B cell (primary cell): ENCODE measurements at regions not wholly inside any gene's neighbourhood (a gene's known extent, or its start where the extent isn't known, plus 50 kb on each side); places are given as distances from the start of the nearest gene placed in this dataset.

Experiments
- ATAC-seq: fragments of 200-7000 bp; cut with Tn5 transposase; one replicate; pipeline ENCODE4 v1.10.0; 2021; ENCODE audit warnings: low read depth, mild to moderate bottlenecking, moderate number of reproducible peaks, moderate library complexity
- CTCF ChIA-PET: fragments of 350-600 bp; sonication (Branson Sonifier 250); formaldehyde crosslinking; loops from one replicate; lab custom pipeline; 2021; ENCODE audit warnings: antibody characterized with exemption, inconsistent platforms; lab: Charles Lee
- POLR2A ChIA-PET: fragments of 350-600 bp; sonication (Branson Sonifier 250); formaldehyde crosslinking; loops from one replicate; lab custom pipeline; 2021; ENCODE audit warnings: antibody characterized with exemption; lab: Charles Lee
- DNase-seq: peaks from one replicate; pipeline ENCODE4 v3.0.0; 2013
- H2AFZ ChIP-seq: 2 replicates; pipeline ENCODE4 v1.6.1; 2012; ENCODE audit warnings: mild to moderate bottlenecking, low read depth, low read length; ENCODE audit not compliant: insufficient read depth, poor library complexity, severe bottlenecking
- H3K27ac ChIP-seq, 2 donors: 1 replicate in 1 of 2; 2 replicates in 1 of 2; pipeline ENCODE4 v1.5.1; 2012 to 2013; ENCODE audit warnings: low read length in 2 of 2, mild to moderate bottlenecking in 2 of 2, moderate library complexity in 1 of 2
- H3K27me3 ChIP-seq, 4 experiments: fragments of 200-600 bp in 1 of 4; sonication (generic) in 1 of 4; replicated peaks in 1 of 4; 1 replicate in 2 of 4; 2 replicates in 2 of 4; pipeline versions ENCODE4 v1.6.1 to v1.7.0; 2013 to 2016; ENCODE audit warnings: low read length in 3 of 4, mild to moderate bottlenecking in 2 of 4, mixed read lengths in 1 of 4, moderate library complexity in 1 of 4; ENCODE audit not compliant: insufficient read depth in 4 of 4, control insufficient read depth in 3 of 4; ENCODE audit errors: control extremely low read depth in 1 of 4
- H3K36me3 ChIP-seq, 2 experiments: replicated peaks in 1 of 2; 1 replicate in 1 of 2; 2 replicates in 1 of 2; pipeline versions ENCODE4 v1.6.1 to v1.7.1; 2013; ENCODE audit warnings: low read length in 1 of 2; ENCODE audit not compliant: insufficient read depth in 2 of 2, control insufficient read depth in 1 of 2; ENCODE audit errors: control extremely low read depth in 1 of 2, extremely low read depth in 1 of 2
- H3K4me1 ChIP-seq, 2 donors: fragments of 200-600 bp in 1 of 2; sonication (generic) in 1 of 2; 1 replicate in 1 of 2; 2 replicates in 1 of 2; pipeline versions ENCODE4 v1.5.1 to v1.6.1; 2013 to 2017; ENCODE audit warnings: low read length in 2 of 2; ENCODE audit not compliant: control insufficient read depth in 2 of 2, insufficient read depth in 2 of 2
- H3K4me2 ChIP-seq: replicated peaks from 2 replicates; pipeline ENCODE3; 2012; ENCODE audit warnings: mild to moderate bottlenecking, low read depth, low read length; ENCODE audit not compliant: poor library complexity, severe bottlenecking
- H3K4me3 ChIP-seq, 5 experiments: fragments of 200-600 bp in 1 of 5; sonication (generic) in 1 of 5; 1 replicate in 3 of 5; 2 replicates in 2 of 5; pipeline versions ENCODE4 v1.5.1 to v1.7.0; 2011 to 2016; ENCODE audit warnings: low read length in 4 of 5, mild to moderate bottlenecking in 4 of 5, low read depth in 2 of 5, control low read depth in 1 of 5, moderate library complexity in 1 of 5; ENCODE audit not compliant: insufficient read depth in 1 of 5; ENCODE audit errors: control extremely low read depth in 1 of 5, extremely low read depth in 1 of 5
- H3K79me2 ChIP-seq: fragments of 200-600 bp; sonication (generic); one replicate; pipeline ENCODE4 v1.6.0; 2016; ENCODE audit warnings: low read length; ENCODE audit not compliant: control insufficient read depth, insufficient read depth
- H3K9ac ChIP-seq: fragments of 200-600 bp; sonication (generic); 2 replicates; pipeline ENCODE4 v1.6.1; 2017; ENCODE audit warnings: mild to moderate bottlenecking, low read length, moderate library complexity
- H3K9me3 ChIP-seq, 3 donors: one replicate each; pipeline versions ENCODE4 v1.6.1 to v1.7.1; 2013; ENCODE audit warnings: low read length in 2 of 3; ENCODE audit not compliant: control insufficient read depth in 2 of 3, insufficient read depth in 1 of 3; ENCODE audit errors: control extremely low read depth in 1 of 3
- H4K20me1 ChIP-seq: 2 replicates; pipeline ENCODE4 v1.6.0; 2012; ENCODE audit warnings: mild to moderate bottlenecking, low read length; ENCODE audit not compliant: insufficient read depth, control insufficient read depth, poor library complexity, severe bottlenecking
- H3K27ac Mint-ChIP-seq: one replicate; pipeline ENCODE4 v1.8.0; 2021; ENCODE audit warnings: mixed read lengths
- H3K27me3 Mint-ChIP-seq: one replicate; pipeline ENCODE4 v1.8.0; 2021; ENCODE audit warnings: mixed read lengths
- H3K4me1 Mint-ChIP-seq: one replicate; pipeline ENCODE4 v1.8.0; 2021; ENCODE audit warnings: mixed read lengths
- H3K4me3 Mint-ChIP-seq: one replicate; pipeline ENCODE4 v1.8.0; 2021; ENCODE audit warnings: mixed read lengths
- H3K9me3 Mint-ChIP-seq: one replicate; pipeline ENCODE4 v1.8.0; 2022; ENCODE audit warnings: mixed read lengths; ENCODE audit not compliant: insufficient read depth
- CTCF ChIP-seq: fragments of 200-600 bp; IDR thresholded peaks from one replicate; pipeline ENCODE4 v1.8.0; 2022; ENCODE audit warnings: antibody characterized with exemption, mild to moderate bottlenecking
- EZH2 ChIP-seq: IDR thresholded peaks from 2 replicates; pipeline ENCODE4 v1.6.1; 2012; ENCODE audit warnings: borderline replicate concordance, low read depth, mild to moderate bottlenecking, moderate library complexity, low read length; ENCODE audit not compliant: insufficient read depth, poor library complexity, severe bottlenecking
- WGBS: methylation state at CpG from one replicate; pipeline ENCODE4 v1.1.5; 2013; ENCODE audit warnings: missing lambda C conversion rate; ENCODE audit not compliant: insufficient coverage; 5-methylcytosine and 5-hydroxymethylcytosine counted together
- intact Hi-C: fragments of 100-400 bp; cut with micrococcal nuclease; formaldehyde crosslinking; loops from one replicate; pipeline ENCODE4 v1.10.0; 2022

- Histone ChIP-seq H3K4me2 (no peak overlapping the region), H2AFZ (no peak overlapping the region), H3K79me2 (no peaks in the 10 kb centered on the region), H3K4me1 (no peaks in the 10 kb centered on the region), H4K20me1 (no peaks in the 10 kb centered on the region), H3K9ac (no peak overlapping the region), H3K4me3 (no peak overlapping the region), H3K27me3 (no peaks in the 10 kb centered on the region), H3K9me3 (peaks cover 0 to 10% (median 6%) of the 10 kb centered on the region in 3 donors), H3K27ac (no peak overlapping the region), H3K36me3 (no peaks in the 10 kb centered on the region)
- no peak overlapping the region for H3K4me3 Mint-ChIP-seq
- H3K27ac Mint-ChIP-seq: no peak overlapping the region
- CTCF ChIA-PET: no interaction called here
- ATAC-seq (no peak), DNase-seq (no peak)
- TF ChIP-seq CTCF (no peak), EZH2 (no peak)
- intact Hi-C loops: no loop called here
- no peaks in the 10 kb centered on the region for H3K4me1 Mint-ChIP-seq
- POLR2A ChIA-PET: no interaction called here
- H3K9me3 Mint-ChIP-seq: peaks cover 6% of the 10 kb centered on the region
- no peaks in the 10 kb centered on the region for H3K27me3 Mint-ChIP-seq
- no CpG with 5 or more reads among the region's 2 CpGs for WGBS
Measured at GRCh38 chr5:43947935-43948334, 345.0 kb downstream of the NNT start.

- Mint-ChIP-seq H3K9me3 (peaks cover 2% of the 10 kb centered on the region), H3K27me3 (no peaks in the 10 kb centered on the region), H3K27ac (no peak overlapping the region), H3K4me1 (no peaks in the 10 kb centered on the region), H3K4me3 (no peak overlapping the region)
- TF ChIP-seq CTCF: no peak
- TF ChIP-seq EZH2: no peak
- no peak overlapping the region for H3K4me2 ChIP-seq
- POLR2A ChIA-PET: no interaction called here
- no peak for ATAC-seq
- H3K9me3 ChIP-seq: peaks cover 0 to 8% (median 6%) of the 10 kb centered on the region in 3 donors
- H3K27ac ChIP-seq: no peak overlapping the region
- no peak overlapping the region for H3K9ac ChIP-seq
- intact Hi-C loops: no loop called here
- H4K20me1 ChIP-seq: no peaks in the 10 kb centered on the region
- no peak overlapping the region for H2AFZ ChIP-seq
- CTCF ChIA-PET: no interaction called here
- no peaks in the 10 kb centered on the region for H3K36me3 ChIP-seq
- no peaks in the 10 kb centered on the region for H3K27me3 ChIP-seq
- no CpG with 5 or more reads among the region's 1 CpG for WGBS
- DNase-seq: no peak
- H3K4me1 ChIP-seq: no peaks in the 10 kb centered on the region
- no peaks in the 10 kb centered on the region for H3K79me2 ChIP-seq
- no peak overlapping the region for H3K4me3 ChIP-seq
Measured at GRCh38 chr5:43941806-43942205, 338.8 kb downstream of the NNT start.
